Activated CD4-positive, alpha-beta T cell treated with anti-CD3 and anti-CD28 coated beads, Interleukin-2, amount 10 ng/mL, durations not matched to agents 24 days and 14 days (primary cell): ENCODE measurements at regions not wholly inside any gene's neighbourhood (a gene's known extent, or its start where the extent isn't known, plus 50 kb on each side); places are given as distances from the start of the nearest gene placed in this dataset.
"Not testable (repeated sequence)": the region's sequence is repeated elsewhere in the genome, so short reads cannot be mapped to it uniquely, and the experiment has no call there.

ENCODE experiments used
- DNase-seq: peaks from one replicate; pipeline ENCODE4 v3.0.0; 2022
- H3K27ac Mint-ChIP-seq: one replicate; pipeline ENCODE4 v1.8.0; 2022; ENCODE audit warnings: mild to moderate bottlenecking, mixed read lengths
- H3K27me3 Mint-ChIP-seq: one replicate; pipeline ENCODE4 v1.8.0; 2022; ENCODE audit warnings: mixed read lengths
- H3K36me3 Mint-ChIP-seq: one replicate; pipeline ENCODE4 v1.8.0; 2022; ENCODE audit warnings: low read depth, mild to moderate bottlenecking, mixed read lengths
- H3K4me1 Mint-ChIP-seq: one replicate; pipeline ENCODE4 v1.8.0; 2021; ENCODE audit warnings: mixed read lengths
- H3K4me3 Mint-ChIP-seq: one replicate; pipeline ENCODE4 v1.8.0; 2022; ENCODE audit warnings: mild to moderate bottlenecking, moderate library complexity, mixed read lengths
- H3K9me3 Mint-ChIP-seq: one replicate; pipeline ENCODE4 v1.8.0; 2021; ENCODE audit warnings: mixed read lengths
- intact Hi-C: fragments of 100-400 bp; cut with micrococcal nuclease; formaldehyde crosslinking; loops from one replicate; pipeline ENCODE4 v1.15.1; 2023

DNA sequence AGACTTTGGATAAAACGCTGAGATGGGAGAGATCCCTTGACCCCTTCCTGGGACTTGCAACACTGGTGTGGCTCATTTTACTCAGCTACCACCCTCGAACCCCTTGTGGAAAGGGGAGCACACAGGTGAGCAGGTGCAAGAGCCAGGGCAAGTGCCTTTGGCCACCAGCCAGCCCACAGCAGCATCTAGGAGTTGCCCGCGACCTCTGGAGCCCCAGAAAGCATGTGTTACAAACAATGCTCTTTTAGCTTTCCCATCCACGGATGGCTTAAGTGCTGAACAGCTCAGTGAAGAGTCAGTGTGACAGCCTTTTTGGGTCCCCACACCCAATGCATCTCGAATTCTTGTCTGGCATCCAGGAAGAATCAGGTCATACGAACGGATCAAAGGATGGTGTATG, 197.8 kb downstream of the MEMO1 start:
- Mint-ChIP-seq H3K9me3 (no peaks in the 10 kb centered on the region), H3K36me3 (no peaks in the 10 kb centered on the region), H3K4me1 (peaks cover 12% of the 10 kb centered on the region), H3K27me3 (peaks cover 2% of the 10 kb centered on the region), H3K4me3 (no peak overlapping the region), H3K27ac (peak overlapping the region; percentile 52)
- no peak for DNase-seq
- intact Hi-C loops: no loop called here

DNA sequence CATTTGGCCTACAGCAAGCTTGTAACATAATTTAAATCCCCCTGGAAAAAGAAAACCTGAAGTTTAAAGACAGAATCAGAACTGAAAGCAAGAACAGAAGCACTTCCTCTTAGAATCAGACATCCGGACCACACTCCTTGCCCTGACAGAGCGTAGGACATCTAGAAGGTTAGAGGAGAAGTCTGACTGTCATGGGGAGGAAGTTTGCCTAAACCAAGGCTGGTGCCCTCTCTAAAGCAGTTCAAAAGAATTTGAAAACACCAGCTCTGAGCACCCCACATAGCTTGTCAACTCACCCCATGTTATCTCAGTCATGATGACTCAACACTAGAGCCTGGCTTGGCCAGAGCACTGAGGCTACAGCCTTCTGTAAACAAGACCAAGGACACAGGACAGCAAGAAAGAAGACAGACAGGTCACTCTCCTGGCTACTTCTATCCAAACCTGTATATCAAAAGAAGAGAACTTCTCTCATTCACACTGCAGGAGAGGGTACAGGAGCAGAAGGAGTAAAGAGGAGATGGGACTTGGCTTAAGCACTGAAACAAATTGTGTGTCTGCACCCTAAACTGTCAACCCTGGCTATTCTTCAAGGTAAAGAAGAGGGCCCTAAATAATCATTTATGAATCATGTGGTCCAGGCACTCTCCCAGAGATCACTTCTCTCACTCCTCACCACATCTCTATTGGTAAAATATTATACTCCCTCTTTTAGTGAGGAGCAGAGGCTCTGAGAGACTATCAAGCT, 198.6 kb downstream of the MEMO1 start:
- no peaks in the 10 kb centered on the region for H3K36me3 Mint-ChIP-seq
- peaks cover 12% of the 10 kb centered on the region for H3K4me1 Mint-ChIP-seq
- intact Hi-C loops: no loop called here
- H3K27ac Mint-ChIP-seq: peak overlapping the region; percentile 52
- H3K4me3 Mint-ChIP-seq: peak overlapping the region; percentile 4
- DNase-seq: peak; percentile 80
- H3K9me3 Mint-ChIP-seq: no peaks in the 10 kb centered on the region
- H3K27me3 Mint-ChIP-seq: peaks cover 2% of the 10 kb centered on the region

DNA sequence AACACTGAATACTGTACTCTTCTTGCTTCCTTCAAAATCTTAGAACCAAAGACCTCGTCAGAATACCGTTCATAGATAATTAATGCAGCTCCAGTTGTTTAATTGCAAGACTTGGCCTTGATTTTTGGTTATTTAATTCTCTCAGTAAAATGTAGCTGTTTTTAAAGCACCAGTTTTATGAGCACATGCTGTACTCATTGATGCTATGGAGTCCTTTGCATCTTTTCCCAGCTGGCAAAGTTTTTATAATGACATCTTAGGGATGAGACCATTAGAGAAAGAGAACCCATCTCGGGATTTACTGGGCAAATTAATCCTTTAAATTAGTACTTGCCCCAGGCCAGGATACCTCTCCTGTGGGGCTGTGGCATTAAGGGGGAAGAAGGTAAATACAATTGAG, 199.3 kb downstream of the MEMO1 start:
- H3K27ac Mint-ChIP-seq: no peak overlapping the region
- H3K4me1 Mint-ChIP-seq: peaks cover 12% of the 10 kb centered on the region
- peak overlapping the region; percentile 3 for H3K4me3 Mint-ChIP-seq
- intact Hi-C loops: no loop called here
- H3K36me3 Mint-ChIP-seq: no peaks in the 10 kb centered on the region
- H3K27me3 Mint-ChIP-seq: peaks cover 2% of the 10 kb centered on the region
- no peak for DNase-seq
- H3K9me3 Mint-ChIP-seq: no peaks in the 10 kb centered on the region

DNA sequence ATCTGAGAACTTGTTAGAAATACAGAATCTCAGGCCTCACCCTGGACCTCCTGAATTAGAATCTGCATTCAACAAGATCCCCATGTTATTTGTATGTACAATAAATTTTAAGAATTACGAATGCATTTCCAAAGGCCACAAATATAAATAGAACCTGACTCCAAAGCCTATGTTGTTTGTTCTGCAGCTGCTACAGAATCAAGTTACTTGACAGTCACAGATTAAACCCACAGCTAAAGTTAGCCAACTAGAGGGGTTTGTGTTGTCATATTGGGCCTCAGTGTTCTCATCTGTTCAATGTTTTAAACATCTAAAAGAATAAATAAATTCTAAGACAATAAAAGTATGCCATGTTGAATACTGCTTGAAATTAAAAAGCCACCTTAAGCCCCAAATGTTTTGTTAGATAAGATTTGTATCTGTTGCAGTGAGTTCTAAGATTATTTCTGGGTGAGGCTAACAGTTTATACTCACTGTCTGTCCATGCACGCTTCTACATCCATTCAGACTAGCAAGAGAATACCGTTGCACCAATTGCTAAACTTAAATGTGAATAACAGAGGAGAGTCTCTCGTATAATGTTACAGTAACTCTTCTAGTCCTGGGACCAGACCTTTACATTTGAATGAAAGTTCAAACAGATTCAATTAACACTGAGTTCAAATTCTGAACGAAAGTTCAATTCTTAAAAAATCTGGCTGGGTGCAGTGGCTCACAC, 200.4 kb downstream of the MEMO1 start:
- intact Hi-C loops: no loop called here
- no peaks in the 10 kb centered on the region for H3K9me3 Mint-ChIP-seq
- DNase-seq: no peak
- no peak overlapping the region for H3K27ac Mint-ChIP-seq
- H3K4me1 Mint-ChIP-seq: peaks cover 12% of the 10 kb centered on the region
- no peak overlapping the region for H3K4me3 Mint-ChIP-seq
- H3K27me3 Mint-ChIP-seq: no peaks in the 10 kb centered on the region
- no peaks in the 10 kb centered on the region for H3K36me3 Mint-ChIP-seq

DNA sequence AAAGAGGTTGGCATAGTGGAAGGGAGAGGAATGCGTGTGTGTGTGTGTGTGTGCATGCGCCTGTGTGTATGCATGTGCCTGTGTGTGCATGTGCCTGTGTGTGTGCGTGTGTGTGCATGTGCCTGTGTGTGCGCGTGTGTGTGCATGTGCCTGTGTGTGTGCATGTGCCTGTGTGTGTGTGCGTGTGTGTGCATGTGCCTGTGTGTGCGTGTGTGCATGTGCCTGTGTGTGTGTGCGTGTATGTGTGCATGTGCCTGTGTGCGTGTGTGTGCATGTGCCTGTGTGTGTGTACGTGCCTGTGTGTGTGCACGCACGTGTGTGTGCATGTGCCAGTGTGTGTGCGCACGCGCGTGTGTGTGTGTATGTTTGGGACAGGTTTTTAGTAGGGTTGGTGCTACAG, 205.1 kb downstream of the MEMO1 start:
- peaks cover 3% of the 10 kb centered on the region for H3K9me3 Mint-ChIP-seq
- no peaks in the 10 kb centered on the region for H3K36me3 Mint-ChIP-seq
- intact Hi-C loops: no loop called here
- H3K4me1 Mint-ChIP-seq: peaks cover 3% of the 10 kb centered on the region
- H3K27me3 Mint-ChIP-seq: no peaks in the 10 kb centered on the region
- DNase-seq: no peak
- no peak overlapping the region for H3K27ac Mint-ChIP-seq
- H3K4me3 Mint-ChIP-seq: no peak overlapping the region

DNA sequence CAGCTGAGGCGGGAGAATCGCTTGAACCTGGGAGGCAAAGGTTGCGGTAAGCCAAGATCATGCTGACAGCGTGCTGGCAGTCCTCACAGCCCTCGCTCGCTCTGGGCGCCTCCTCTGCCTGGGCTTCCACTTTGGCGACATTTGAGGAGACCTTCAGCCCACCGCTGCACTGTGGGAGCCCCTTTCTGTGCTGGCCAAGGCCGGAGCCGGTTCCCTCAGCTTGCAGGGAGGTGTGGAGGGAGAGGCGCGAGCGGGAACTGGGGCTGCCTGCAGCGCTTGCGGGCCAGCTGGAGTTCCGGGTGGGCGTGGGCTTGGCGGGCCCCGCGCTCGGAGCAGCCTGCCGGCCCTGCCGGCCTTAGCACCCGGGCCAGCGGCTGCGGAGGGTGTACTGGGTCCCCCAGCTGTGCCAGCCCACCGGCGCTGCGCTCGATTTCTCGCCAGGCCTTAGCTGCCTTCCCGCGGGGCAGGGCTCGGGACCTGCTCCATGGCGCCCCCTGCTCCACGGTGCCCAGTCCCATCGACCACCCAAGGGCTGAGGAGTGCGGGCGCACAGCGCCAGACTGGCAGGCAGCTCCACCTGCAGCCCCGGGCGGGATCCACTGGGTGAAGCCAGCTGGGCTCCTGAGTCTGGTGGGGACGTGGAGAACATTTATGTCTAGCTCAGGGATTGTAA, 207.2 kb downstream of the MEMO1 start:
- H3K4me1 Mint-ChIP-seq, intact Hi-C loops, H3K27me3 Mint-ChIP-seq, H3K36me3 Mint-ChIP-seq, H3K4me3 Mint-ChIP-seq, H3K27ac Mint-ChIP-seq, DNase-seq: not testable (repeated sequence)
- peaks cover 10% of the 10 kb centered on the region for H3K9me3 Mint-ChIP-seq

DNA sequence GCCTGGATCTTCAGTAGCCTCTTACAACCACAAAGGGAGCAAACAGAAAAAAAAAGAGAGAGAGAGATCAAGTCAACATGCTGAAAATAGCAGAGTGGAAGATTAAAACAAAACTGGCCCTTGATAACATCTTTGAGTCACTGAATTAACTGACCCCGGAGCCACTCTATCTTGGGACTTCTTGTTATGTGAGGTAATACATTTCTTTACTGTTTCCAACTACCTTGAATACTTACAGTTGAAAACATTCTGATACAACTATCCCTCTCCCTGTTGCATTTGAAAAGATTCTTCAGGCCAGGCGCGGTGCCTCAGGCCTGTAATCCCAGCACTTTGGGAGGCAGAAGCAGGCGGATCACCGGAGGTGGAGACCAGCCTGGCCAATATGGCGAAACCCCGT, 208.1 kb downstream of the MEMO1 start:
- no peak overlapping the region for H3K27ac Mint-ChIP-seq
- no peaks in the 10 kb centered on the region for H3K36me3 Mint-ChIP-seq
- peaks cover 3% of the 10 kb centered on the region for H3K4me1 Mint-ChIP-seq
- peaks cover 18% of the 10 kb centered on the region for H3K9me3 Mint-ChIP-seq
- intact Hi-C loops: no loop called here
- no peak for DNase-seq
- H3K4me3 Mint-ChIP-seq: no peak overlapping the region
- peaks cover 2% of the 10 kb centered on the region for H3K27me3 Mint-ChIP-seq

DNA sequence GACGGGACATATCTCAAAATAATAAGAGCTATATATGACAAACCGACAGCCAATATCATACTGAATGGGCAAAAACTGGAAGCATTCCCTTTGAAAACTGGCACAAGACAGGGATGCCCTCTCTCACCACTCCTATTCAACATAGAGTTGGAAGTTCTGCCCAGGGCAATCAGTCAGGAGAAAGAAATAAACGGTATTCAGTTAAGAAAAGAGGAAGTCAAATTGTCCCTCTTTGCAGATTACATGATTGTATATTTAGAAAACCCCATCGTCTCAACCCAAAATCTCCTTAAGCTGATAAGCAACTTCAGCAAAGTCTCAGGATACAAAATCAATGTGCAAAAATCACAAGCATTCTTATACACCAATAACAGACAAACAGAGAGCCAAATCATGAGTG, 211.5 kb downstream of the MEMO1 start:
- H3K9me3 Mint-ChIP-seq: peaks cover 21% of the 10 kb centered on the region
- H3K4me3 Mint-ChIP-seq, H3K27me3 Mint-ChIP-seq, H3K4me1 Mint-ChIP-seq, H3K27ac Mint-ChIP-seq, DNase-seq, H3K36me3 Mint-ChIP-seq, intact Hi-C loops: not testable (repeated sequence)

DNA sequence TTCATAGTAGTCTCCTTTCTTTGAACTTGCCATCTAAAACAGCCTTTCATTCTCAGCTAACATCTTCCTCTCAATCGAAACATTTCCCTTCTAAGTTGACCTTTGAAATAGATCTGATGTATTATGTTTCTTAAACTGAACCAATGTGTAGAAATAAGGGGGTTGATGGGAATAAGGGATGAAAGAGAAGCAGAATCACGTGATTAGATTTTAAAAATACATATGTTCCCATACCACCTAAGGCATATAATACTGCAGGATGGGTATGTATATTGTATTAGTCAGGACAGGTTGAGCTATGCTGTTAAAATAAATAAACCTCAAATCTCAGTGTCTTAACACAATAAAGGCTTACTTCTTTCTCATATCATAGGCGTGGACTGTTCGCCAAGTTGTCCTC, 207.5 kb upstream of the SRD5A2 start:
- peaks cover 5% of the 10 kb centered on the region for H3K9me3 Mint-ChIP-seq
- H3K27me3 Mint-ChIP-seq: peaks cover 10% of the 10 kb centered on the region
- H3K27ac Mint-ChIP-seq: no peak overlapping the region
- no peak overlapping the region for H3K4me3 Mint-ChIP-seq
- no peaks in the 10 kb centered on the region for H3K36me3 Mint-ChIP-seq
- intact Hi-C loops: no loop called here
- no peaks in the 10 kb centered on the region for H3K4me1 Mint-ChIP-seq
- no peak for DNase-seq

DNA sequence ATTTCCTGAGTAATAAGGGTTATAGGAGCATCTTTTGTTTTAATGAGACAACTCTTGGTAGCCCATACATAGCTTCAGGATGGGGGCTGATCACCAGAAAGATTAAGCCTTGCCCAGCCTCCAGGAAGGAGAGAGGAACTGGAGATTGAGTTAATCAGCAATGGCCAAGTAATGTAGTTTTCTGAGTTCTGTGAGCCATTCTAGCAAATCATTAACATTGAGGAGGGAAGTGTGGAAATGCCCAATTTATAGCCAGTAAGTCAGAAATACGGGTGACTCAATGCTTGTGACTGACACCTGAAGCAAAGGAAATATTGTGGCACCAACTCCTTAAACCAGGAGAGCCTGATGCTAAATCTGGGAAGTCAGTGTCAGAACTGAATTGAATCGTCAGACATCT, 205.1 kb upstream of the SRD5A2 start:
- Mint-ChIP-seq H3K9me3 (peaks cover 8% of the 10 kb centered on the region), H3K36me3 (no peaks in the 10 kb centered on the region)
- intact Hi-C loops: no loop called here

DNA sequence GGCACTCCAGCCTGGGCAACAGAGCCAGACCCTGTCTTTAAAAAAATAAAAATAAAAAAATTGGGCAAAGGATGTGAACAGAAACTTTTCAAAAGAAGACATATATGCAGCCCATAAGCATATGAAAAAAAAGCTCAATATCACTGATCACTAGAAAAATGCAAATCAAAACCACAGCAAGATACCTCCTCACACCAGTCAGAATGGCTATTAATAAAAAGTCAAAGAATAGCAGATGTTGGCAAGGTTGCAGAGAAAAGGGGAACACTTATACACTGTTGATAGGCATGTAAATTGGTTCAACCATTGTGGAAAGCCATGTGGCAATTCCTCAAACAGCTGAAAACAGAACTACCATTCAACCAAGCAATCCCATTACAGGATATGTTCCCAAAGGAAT, 204.1 kb upstream of the SRD5A2 start:
- H3K36me3 Mint-ChIP-seq: no peaks in the 10 kb centered on the region
- H3K4me1 Mint-ChIP-seq: no peaks in the 10 kb centered on the region
- no peak overlapping the region for H3K27ac Mint-ChIP-seq
- H3K4me3 Mint-ChIP-seq: no peak overlapping the region
- intact Hi-C loops: no loop called here
- peaks cover 15% of the 10 kb centered on the region for H3K9me3 Mint-ChIP-seq
- DNase-seq: no peak
- H3K27me3 Mint-ChIP-seq: peaks cover 20% of the 10 kb centered on the region

More for the DNA sequence above, 205.1 kb upstream of the SRD5A2 start:
- H3K4me1 Mint-ChIP-seq: no peaks in the 10 kb centered on the region
- H3K27ac Mint-ChIP-seq: no peak overlapping the region
- H3K4me3 Mint-ChIP-seq: no peak overlapping the region
- peaks cover 14% of the 10 kb centered on the region for H3K27me3 Mint-ChIP-seq
- no peak for DNase-seq

DNA sequence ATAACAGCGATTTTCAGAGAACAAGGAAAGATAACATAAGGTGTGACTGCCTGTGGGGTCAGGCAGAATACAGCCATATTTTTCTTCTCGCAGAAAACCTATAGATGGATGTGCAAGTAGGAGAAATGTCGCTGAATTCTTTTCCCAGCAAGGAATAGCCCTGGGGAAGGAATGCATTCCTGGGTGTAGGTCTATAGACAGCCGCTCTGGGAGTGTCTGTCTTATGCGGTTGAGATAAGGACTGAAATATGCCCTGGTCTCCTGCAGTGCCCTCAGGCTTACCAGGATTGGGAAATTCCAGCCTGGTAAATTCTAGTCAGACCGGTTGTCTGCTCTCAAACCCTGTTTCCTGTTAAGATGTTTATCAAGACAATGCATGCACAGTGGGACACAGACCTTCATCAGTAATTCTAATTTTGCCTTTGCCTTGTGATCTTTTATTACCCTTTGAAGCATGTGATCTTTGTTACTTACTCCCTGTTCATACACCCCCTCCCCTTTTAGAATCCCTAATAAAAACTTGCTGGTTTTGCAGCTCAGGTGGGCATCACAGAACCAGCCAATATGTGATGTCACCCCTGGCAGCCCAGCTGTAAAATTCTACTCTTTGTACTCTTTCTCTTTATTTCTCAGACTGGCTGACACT, 202.8 kb upstream of the SRD5A2 start:
- intact Hi-C loops, DNase-seq, H3K27ac Mint-ChIP-seq, H3K4me3 Mint-ChIP-seq, H3K4me1 Mint-ChIP-seq, H3K36me3 Mint-ChIP-seq: not testable (repeated sequence)
- peaks cover 20% of the 10 kb centered on the region for H3K27me3 Mint-ChIP-seq
- H3K9me3 Mint-ChIP-seq: peaks cover 15% of the 10 kb centered on the region

DNA sequence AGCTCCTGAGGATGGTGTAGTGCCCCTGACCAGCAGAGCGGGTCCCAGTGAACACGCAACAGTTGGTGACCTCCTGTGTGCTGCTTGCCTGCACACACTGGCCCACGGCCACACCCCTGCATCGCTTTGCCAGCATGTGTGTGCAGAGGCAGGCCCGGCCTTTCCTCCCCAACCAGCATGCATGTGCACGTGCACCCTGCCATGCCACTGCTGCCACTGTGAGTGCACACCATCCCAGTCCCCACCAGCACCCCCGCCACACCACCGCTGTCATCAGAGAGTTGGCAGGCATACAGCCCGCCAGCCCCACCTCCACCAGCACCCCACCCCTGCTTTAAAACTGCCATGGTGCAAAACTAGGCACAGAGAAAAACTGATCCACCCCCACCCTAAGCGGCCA, 197.4 kb upstream of the SRD5A2 start:
- no peak overlapping the region for H3K27ac Mint-ChIP-seq
- H3K4me3 Mint-ChIP-seq: no peak overlapping the region
- no peaks in the 10 kb centered on the region for H3K36me3 Mint-ChIP-seq
- no peaks in the 10 kb centered on the region for H3K4me1 Mint-ChIP-seq
- no peak for DNase-seq
- H3K27me3 Mint-ChIP-seq: peaks cover 14% of the 10 kb centered on the region
- peaks cover 12% of the 10 kb centered on the region for H3K9me3 Mint-ChIP-seq
- intact Hi-C loops: no loop called here

DNA sequence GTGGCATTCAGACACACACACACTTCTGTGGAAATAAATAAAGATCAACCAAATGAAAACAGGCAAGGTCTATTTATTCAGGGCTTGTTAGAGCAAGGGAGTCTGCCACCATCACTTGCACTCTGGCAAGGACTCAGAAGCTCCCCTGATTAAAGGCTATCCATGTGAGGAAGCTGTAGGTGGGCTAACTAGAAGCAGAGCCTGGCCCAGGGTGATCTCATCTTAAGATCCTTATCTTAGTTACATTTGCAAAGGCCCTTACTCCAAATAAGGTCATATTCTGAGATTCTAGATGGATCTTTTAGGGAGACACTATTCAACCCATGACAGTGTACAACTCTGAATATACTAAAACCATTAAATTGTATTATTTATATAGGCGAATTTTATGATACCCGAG, 190.0 kb upstream of the SRD5A2 start:
- Mint-ChIP-seq H3K27ac (no peak overlapping the region), H3K27me3 (no peaks in the 10 kb centered on the region), H3K4me3 (no peak overlapping the region), H3K4me1 (no peaks in the 10 kb centered on the region), H3K36me3 (no peaks in the 10 kb centered on the region), H3K9me3 (no peaks in the 10 kb centered on the region)
- intact Hi-C loops: no loop called here
- DNase-seq: no peak
